WTC11 (cell line): ENCODE measurements at regions not wholly inside any gene's neighbourhood (a gene's known extent, or its start where the extent isn't known, plus 50 kb on each side); places are given as distances from the start of the nearest gene placed in this dataset.
A peak's percentile ranks its signal among the peaks of the same experiment; 100 is the strongest.

Source experiments
- ATAC-seq: fragments of 200-7000 bp; cut with Tn5 transposase; 2 replicates; pipeline ENCODE4 v1.10.0; 2021; ENCODE audit warnings: mild to moderate bottlenecking, moderate library complexity
- CTCF ChIA-PET: fragments of 300-600 bp; sonication (Branson Sonifier 250); formaldehyde crosslinking; loops from one replicate; lab custom pipeline; 2021; ENCODE audit warnings: antibody characterized with exemption; lab: Charles Lee
- POLR2A ChIA-PET: fragments of 350-600 bp; sonication (Branson Sonifier 250); formaldehyde crosslinking; loops from one replicate; lab custom pipeline; 2021; ENCODE audit warnings: antibody characterized with exemption; lab: Charles Lee
- DNase-seq: peaks from one replicate; pipeline ENCODE4 v3.0.0; 2021; ENCODE audit warnings: low spot score
- H3K27ac Mint-ChIP-seq: 2 replicates; pipeline ENCODE4 v1.8.0; 2021; ENCODE audit warnings: mixed read lengths
- H3K27me3 Mint-ChIP-seq: 2 replicates; pipeline ENCODE4 v1.8.0; 2021; ENCODE audit warnings: low read depth, mild to moderate bottlenecking, moderate library complexity, mixed read lengths
- H3K36me3 Mint-ChIP-seq: 2 replicates; pipeline ENCODE4 v1.8.0; 2021; ENCODE audit warnings: mixed read lengths
- H3K4me1 Mint-ChIP-seq: 2 replicates; pipeline ENCODE4 v1.8.0; 2022; ENCODE audit warnings: mixed read lengths
- H3K4me3 Mint-ChIP-seq: 2 replicates; pipeline ENCODE4 v1.8.0; 2021; ENCODE audit warnings: mild to moderate bottlenecking, moderate library complexity, mixed read lengths
- H3K9me3 Mint-ChIP-seq: 2 replicates; pipeline ENCODE4 v1.8.0; 2021; ENCODE audit warnings: mixed read lengths
- ATF1 ChIP-seq: sonication (generic); formaldehyde crosslinking; IDR thresholded peaks from 2 replicates; pipeline ENCODE4 v1.8.1; 2023; ENCODE audit warnings: mild to moderate bottlenecking, moderate library complexity, missing genetic modification reagents
- CREM ChIP-seq: sonication (generic); formaldehyde crosslinking; IDR thresholded peaks from 2 replicates; pipeline ENCODE4 v1.8.1; 2022; ENCODE audit warnings: mild to moderate bottlenecking, missing genetic modification reagents, moderate library complexity
- GABPB1 ChIP-seq: sonication (generic); formaldehyde crosslinking; IDR thresholded peaks from 2 replicates; pipeline ENCODE4 v1.8.1; 2023; ENCODE audit warnings: mild to moderate bottlenecking, missing genetic modification reagents
- GRHL2 ChIP-seq: fragments of 250-450 bp; sonication (Bioruptor Pico); IDR thresholded peaks from 2 replicates; pipeline ENCODE4 v1.8.0; 2022; ENCODE audit warnings: mild to moderate bottlenecking, moderate library complexity; ENCODE audit not compliant: insufficient replicate concordance, severe bottlenecking
- GTF2I ChIP-seq: fragments of 250-450 bp; sonication (Bioruptor Pico); conservative IDR thresholded peaks from 2 replicates; pipeline ENCODE4 v1.4.0; 2021; ENCODE audit warnings: mild to moderate bottlenecking
- HMGA2 ChIP-seq: fragments of 250-450 bp; sonication (Bioruptor Pico); IDR thresholded peaks from 2 replicates; pipeline ENCODE4 v1.4.0; 2021; ENCODE audit warnings: mild to moderate bottlenecking, moderate library complexity
- NFYB ChIP-seq: sonication (generic); formaldehyde crosslinking; conservative IDR thresholded peaks from 2 replicates; pipeline ENCODE4 v1.8.0; 2022; ENCODE audit warnings: low read depth, missing genetic modification reagents
- NR1H2 ChIP-seq: sonication (generic); formaldehyde crosslinking; IDR thresholded peaks from 2 replicates; pipeline ENCODE4 v1.9.0; 2021; ENCODE audit warnings: mild to moderate bottlenecking, moderate library complexity, missing genetic modification reagents
- PRRX2 ChIP-seq: fragments of 250-450 bp; sonication (Bioruptor Pico); IDR thresholded peaks from 2 replicates; pipeline ENCODE4 v1.8.0; 2021; ENCODE audit warnings: mild to moderate bottlenecking
- RELA ChIP-seq: sonication (generic); formaldehyde crosslinking; IDR thresholded peaks from 2 replicates; pipeline ENCODE4 v1.8.1; 2022; ENCODE audit warnings: missing genetic modification reagents, mild to moderate bottlenecking, borderline replicate concordance
- RORB ChIP-seq: fragments of 250-450 bp; sonication (Bioruptor Pico); IDR thresholded peaks from 2 replicates; pipeline ENCODE4 v1.9.0; 2021; ENCODE audit warnings: mild to moderate bottlenecking
- SOX15 ChIP-seq: fragments of 250-450 bp; sonication (Bioruptor Pico); IDR thresholded peaks from 2 replicates; pipeline ENCODE4 v1.9.0; 2021; ENCODE audit warnings: mild to moderate bottlenecking
- TEAD1 ChIP-seq: sonication (generic); formaldehyde crosslinking; IDR thresholded peaks from 2 replicates; pipeline ENCODE4 v1.8.0; 2022; ENCODE audit warnings: mild to moderate bottlenecking, missing genetic modification reagents
- TF ChIP-seq, protein P1 (sequence below): sonication (generic); formaldehyde crosslinking; IDR thresholded peaks from 2 replicates; pipeline ENCODE4 v1.8.0; 2022; ENCODE audit warnings: mild to moderate bottlenecking, missing genetic modification reagents
- TF ChIP-seq, protein P2 (sequence below): sonication (generic); formaldehyde crosslinking; IDR thresholded peaks from 2 replicates; pipeline ENCODE4 v1.8.1; 2022; ENCODE audit warnings: mild to moderate bottlenecking, missing genetic modification reagents, moderate library complexity, borderline replicate concordance
- TF ChIP-seq, protein P3 (sequence below): sonication (generic); formaldehyde crosslinking; conservative IDR thresholded peaks from 2 replicates; pipeline ENCODE4 v1.8.1; 2022; ENCODE audit warnings: mild to moderate bottlenecking, missing genetic modification reagents
- TF ChIP-seq, protein P4 (sequence below): fragments of 250-450 bp; sonication (Bioruptor Pico); IDR thresholded peaks from 2 replicates; pipeline ENCODE4 v1.9.0; 2021; ENCODE audit warnings: moderate library complexity, mild to moderate bottlenecking, inconsistent platforms, borderline replicate concordance
- TF ChIP-seq, protein P5 (sequence below): sonication (generic); formaldehyde crosslinking; IDR thresholded peaks from 2 replicates; pipeline ENCODE4 v1.8.0; 2022; ENCODE audit warnings: missing genetic modification reagents

DNA sequence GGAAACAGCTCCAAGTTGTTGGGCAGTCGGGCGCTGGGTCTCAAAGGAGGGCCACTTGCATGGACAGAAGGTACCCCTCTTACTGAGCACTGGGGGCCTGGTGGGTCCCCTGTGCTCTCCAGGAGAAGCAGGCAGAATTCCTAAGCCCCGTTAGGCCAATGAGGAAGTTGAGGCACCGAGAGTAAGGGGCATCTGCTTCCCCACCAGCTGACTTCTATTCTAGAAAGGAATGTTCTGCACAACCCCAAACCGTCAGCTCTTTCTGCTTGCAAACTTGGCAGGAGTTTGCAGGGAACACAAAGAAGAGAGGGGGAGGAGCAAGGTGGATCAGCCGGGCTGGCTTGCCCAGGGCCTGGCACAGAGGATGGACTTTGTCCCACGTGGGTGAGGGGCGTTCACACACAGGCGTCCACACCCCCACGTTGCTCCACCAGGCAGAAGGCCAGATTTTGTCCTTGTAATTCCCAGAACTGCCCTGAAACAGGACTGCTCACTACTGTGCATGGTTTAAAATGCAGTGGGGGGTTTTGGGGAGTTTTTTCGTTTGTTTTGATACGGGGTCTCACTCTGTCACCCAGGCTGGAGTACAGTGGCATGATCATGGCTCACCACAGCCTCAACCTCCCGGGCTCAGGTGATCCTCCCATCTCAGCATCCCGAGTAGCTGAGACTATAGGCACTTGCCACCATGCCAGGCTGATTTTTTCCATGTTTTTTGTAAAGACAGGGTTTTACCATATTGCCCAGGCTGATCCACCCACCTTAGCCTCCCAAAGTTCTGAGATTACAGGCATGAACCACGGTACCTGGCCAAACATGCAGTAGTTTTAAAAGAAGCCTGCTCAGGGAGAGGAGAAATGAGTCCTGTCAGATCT is 93.3 kb downstream of the SNX5 start:
- H3K27me3 Mint-ChIP-seq: no peaks in the 10 kb centered on the region; the same call in 1 of the 2 replicates
- no peak overlapping the region for H3K4me3 Mint-ChIP-seq
- no peaks in the 10 kb centered on the region for H3K9me3 Mint-ChIP-seq
- ChIA-PET POLR2A (interaction anchor here (0.5 to 1.4 kb wide), 2 partner anchors 64 to 328 kb away, joined by 3 to 4 read pairs; no protein-coding TSS in a partner anchor), CTCF (interaction anchor here (0.8 to 2.9 kb wide), 8 partner anchors 9 to 229 kb away, joined by 3 to 32 read pairs (median 4); partner anchors contain the start of gene RRBP1)
- H3K4me1 Mint-ChIP-seq: peaks cover 65% of the 10 kb centered on the region
- TF ChIP-seq GABPB1 (CRISPR knock-in tag): peak; percentile 74; the same call in 1 of the 2 replicates
- TF ChIP-seq, protein P1, sequence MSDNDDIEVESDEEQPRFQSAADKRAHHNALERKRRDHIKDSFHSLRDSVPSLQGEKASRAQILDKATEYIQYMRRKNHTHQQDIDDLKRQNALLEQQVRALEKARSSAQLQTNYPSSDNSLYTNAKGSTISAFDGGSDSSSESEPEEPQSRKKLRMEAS (CRISPR knock-in tag): no peak
- H3K36me3 Mint-ChIP-seq: no peaks in the 10 kb centered on the region
- ATAC-seq (no peak), DNase-seq (no peak)
- no peak overlapping the region for H3K27ac Mint-ChIP-seq

DNA sequence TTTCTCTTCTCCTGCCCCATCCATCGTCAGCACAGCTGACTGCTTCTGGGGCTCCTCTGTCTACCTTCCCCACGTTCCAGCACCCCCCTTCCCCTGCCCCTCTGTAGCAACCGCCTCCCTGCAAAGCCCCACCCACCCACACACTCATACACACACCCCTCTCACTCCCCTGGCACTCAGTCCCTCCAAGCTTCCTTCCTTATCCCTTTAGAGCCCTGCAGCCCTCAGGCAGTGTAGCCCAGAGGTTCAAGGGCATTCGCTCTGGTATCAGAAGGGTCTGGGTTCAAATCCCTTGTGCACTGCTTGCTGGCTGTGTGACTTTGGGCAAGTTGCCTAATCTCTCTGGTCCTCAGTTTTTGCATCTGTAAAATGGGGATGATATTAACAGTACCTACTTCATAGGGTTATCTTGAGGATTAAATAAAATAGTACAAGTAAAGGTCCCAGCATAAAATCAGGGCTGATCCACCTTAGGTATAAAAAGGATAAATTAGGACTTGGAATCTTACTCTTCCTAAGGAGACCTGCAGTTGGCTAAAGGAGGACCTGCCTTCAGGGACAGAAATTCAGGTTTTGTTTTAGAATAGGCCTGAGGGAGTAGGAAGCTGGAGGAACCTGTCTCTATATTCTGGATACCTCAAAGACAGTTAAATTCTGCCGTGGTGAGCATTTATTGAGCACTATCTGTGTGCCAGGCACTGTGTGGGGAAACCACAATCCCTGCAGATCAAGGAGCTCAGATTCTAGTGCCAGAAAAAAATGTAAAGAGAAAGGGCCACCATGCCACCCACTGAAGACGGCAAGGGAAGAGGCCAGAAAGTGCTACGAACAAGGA is 94.1 kb downstream of the SNX5 start:
- ATAC-seq (peak; percentile 11), DNase-seq (no peak)
- H3K27me3 Mint-ChIP-seq: no peaks in the 10 kb centered on the region; the same call in 1 of the 2 replicates
- no peak overlapping the region; the same call in 1 of the 2 replicates for H3K27ac Mint-ChIP-seq
- POLR2A ChIA-PET: interaction anchor here (0.5 to 1.5 kb wide), 3 partner anchors 65 to 327 kb away, joined by 3 to 6 read pairs (median 4); partner anchors contain the start of gene RRBP1
- no peaks in the 10 kb centered on the region for H3K36me3 Mint-ChIP-seq
- peaks cover 74% of the 10 kb centered on the region for H3K4me1 Mint-ChIP-seq
- H3K4me3 Mint-ChIP-seq: no peak overlapping the region; the same call in 1 of the 2 replicates
- no peaks in the 10 kb centered on the region for H3K9me3 Mint-ChIP-seq
- CTCF ChIA-PET: interaction anchor here (1.1 to 2.9 kb wide), 12 partner anchors 7 to 369 kb away, joined by 3 to 32 read pairs (median 4); partner anchors contain the start of gene RRBP1
- TF ChIP-seq NFYB (CRISPR knock-in tag): no peak
- no peak for TF ChIP-seq RORB (CRISPR knock-in tag)
- 0 out of 2 replicates have a peak, but pooled peaks have one; percentile 49 for TF ChIP-seq GTF2I (CRISPR knock-in tag)
- TF ChIP-seq, all 79 proteins: peak for 1

DNA sequence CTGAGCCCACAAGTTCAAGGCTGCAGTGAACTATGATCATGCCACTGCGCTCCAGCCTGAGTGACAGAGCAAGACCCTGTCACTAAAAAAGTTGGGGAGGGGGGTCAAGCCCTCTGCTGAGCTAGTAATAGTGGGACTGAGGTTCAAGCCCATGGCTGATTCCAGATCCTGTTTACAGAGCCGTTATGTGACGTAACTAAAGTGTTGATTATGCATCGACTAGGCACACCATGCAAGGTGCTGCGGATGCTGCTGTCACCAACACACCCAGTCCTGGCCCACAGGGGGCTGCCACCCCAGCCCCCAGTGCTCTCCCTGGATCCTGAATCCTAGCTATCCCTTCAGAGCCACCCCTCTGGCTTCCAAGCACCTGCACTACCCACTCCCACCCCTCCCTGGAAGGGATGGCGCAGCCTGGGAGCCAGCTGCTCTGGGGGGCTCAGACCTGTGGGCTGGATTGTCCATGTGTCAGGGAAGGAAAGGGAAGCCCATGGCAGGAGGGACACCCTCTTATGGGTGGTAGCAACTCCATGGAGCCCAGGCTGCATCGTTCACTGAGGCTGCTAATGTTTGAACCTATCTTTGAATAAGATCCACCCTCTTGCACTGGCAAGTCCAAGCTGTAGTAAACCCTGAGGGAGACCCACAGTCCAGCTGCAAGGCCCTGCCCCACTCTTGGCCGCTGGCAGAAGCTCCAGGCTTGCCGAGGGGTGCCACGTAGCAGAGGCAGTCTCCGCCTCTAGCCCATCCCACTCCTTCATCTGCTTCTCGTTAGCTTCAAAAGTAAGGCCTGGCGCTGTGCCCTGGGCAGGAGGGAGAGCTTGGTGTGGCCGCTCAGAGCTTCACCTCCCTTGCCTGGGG is 95.0 kb downstream of the SNX5 start:
- ChIA-PET CTCF (interaction anchor here (0.9 to 2.9 kb wide), 12 partner anchors 8 to 369 kb away, joined by 3 to 32 read pairs (median 4); partner anchors contain the start of gene RRBP1), POLR2A (interaction anchor here (1.4 to 1.5 kb wide), 2 partner anchors 65 to 192 kb away, joined by 4 to 6 read pairs; partner anchors contain the start of gene RRBP1)
- Mint-ChIP-seq H3K4me1 (peaks cover 78% of the 10 kb centered on the region), H3K4me3 (no peak overlapping the region; the same call in 1 of the 2 replicates), H3K9me3 (no peaks in the 10 kb centered on the region), H3K27me3 (no peaks in the 10 kb centered on the region; the same call in 1 of the 2 replicates), H3K36me3 (no peaks in the 10 kb centered on the region), H3K27ac (no peak overlapping the region; the same call in 1 of the 2 replicates)
- ATAC-seq (peak; percentile 52), DNase-seq (no peak)
- TF ChIP-seq SOX15 (CRISPR knock-in tag) (no peak), GRHL2 (CRISPR knock-in tag) (no peak), PRRX2 (CRISPR knock-in tag) (no peak), GABPB1 (CRISPR knock-in tag) (no peak; the same call in 1 of the 2 replicates), HMGA2 (CRISPR knock-in tag) (no peak), RELA (CRISPR knock-in tag) (no peak), NR1H2 (CRISPR knock-in tag) (no peak), ATF1 (no peak), CREM (no peak), TEAD1 (CRISPR knock-in tag) (no peak)
- TF ChIP-seq, protein P2, sequence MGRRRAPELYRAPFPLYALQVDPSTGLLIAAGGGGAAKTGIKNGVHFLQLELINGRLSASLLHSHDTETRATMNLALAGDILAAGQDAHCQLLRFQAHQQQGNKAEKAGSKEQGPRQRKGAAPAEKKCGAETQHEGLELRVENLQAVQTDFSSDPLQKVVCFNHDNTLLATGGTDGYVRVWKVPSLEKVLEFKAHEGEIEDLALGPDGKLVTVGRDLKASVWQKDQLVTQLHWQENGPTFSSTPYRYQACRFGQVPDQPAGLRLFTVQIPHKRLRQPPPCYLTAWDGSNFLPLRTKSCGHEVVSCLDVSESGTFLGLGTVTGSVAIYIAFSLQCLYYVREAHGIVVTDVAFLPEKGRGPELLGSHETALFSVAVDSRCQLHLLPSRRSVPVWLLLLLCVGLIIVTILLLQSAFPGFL (CRISPR knock-in tag): no peak
- TF ChIP-seq, protein P3, sequence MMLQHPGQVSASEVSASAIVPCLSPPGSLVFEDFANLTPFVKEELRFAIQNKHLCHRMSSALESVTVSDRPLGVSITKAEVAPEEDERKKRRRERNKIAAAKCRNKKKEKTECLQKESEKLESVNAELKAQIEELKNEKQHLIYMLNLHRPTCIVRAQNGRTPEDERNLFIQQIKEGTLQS (CRISPR knock-in tag): no peak
- TF ChIP-seq, protein P4, sequence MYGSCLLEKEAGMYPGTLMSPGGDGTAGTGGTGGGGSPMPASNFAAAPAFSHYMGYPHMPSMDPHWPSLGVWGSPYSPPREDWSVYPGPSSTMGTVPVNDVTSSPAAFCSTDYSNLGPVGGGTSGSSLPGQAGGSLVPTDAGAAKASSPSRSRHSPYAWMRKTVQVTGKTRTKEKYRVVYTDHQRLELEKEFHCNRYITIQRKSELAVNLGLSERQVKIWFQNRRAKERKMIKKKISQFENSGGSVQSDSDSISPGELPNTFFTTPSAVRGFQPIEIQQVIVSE (CRISPR knock-in tag): no peak
- TF ChIP-seq, protein P5, sequence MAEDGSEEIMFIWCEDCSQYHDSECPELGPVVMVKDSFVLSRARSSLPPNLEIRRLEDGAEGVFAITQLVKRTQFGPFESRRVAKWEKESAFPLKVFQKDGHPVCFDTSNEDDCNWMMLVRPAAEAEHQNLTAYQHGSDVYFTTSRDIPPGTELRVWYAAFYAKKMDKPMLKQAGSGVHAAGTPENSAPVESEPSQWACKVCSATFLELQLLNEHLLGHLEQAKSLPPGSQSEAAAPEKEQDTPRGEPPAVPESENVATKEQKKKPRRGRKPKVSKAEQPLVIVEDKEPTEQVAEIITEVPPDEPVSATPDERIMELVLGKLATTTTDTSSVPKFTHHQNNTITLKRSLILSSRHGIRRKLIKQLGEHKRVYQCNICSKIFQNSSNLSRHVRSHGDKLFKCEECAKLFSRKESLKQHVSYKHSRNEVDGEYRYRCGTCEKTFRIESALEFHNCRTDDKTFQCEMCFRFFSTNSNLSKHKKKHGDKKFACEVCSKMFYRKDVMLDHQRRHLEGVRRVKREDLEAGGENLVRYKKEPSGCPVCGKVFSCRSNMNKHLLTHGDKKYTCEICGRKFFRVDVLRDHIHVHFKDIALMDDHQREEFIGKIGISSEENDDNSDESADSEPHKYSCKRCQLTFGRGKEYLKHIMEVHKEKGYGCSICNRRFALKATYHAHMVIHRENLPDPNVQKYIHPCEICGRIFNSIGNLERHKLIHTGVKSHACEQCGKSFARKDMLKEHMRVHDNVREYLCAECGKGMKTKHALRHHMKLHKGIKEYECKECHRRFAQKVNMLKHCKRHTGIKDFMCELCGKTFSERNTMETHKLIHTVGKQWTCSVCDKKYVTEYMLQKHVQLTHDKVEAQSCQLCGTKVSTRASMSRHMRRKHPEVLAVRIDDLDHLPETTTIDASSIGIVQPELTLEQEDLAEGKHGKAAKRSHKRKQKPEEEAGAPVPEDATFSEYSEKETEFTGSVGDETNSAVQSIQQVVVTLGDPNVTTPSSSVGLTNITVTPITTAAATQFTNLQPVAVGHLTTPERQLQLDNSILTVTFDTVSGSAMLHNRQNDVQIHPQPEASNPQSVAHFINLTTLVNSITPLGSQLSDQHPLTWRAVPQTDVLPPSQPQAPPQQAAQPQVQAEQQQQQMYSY (CRISPR knock-in tag): no peak
